Loucy (cell line): ENCODE measurements at regions not wholly inside any gene's neighbourhood (a gene's known extent, or its start where the extent isn't known, plus 50 kb on each side); places are given as distances from the start of the nearest gene placed in this dataset.

ENCODE experiments used
- H2AFZ ChIP-seq: fragments of 200-600 bp; sonication (generic); 2 replicates; pipeline ENCODE4 v1.6.0; 2016; ENCODE audit warnings: antibody characterized with exemption, mild to moderate bottlenecking, low read length, moderate library complexity
- H3F3A ChIP-seq: fragments of 200-600 bp; 2 replicates; pipeline ENCODE4 v1.6.0; 2016; ENCODE audit warnings: antibody characterized with exemption, low read depth, mild to moderate bottlenecking
- H3K27me3 ChIP-seq: fragments of 200-600 bp; sonication (generic); 2 replicates; pipeline ENCODE4 v1.6.1; 2014; ENCODE audit warnings: low read length, mild to moderate bottlenecking; ENCODE audit not compliant: insufficient read depth, poor library complexity, severe bottlenecking
- H3K36me3 ChIP-seq: fragments of 200-600 bp; sonication (generic); 2 replicates; pipeline ENCODE4 v1.6.1; 2016; ENCODE audit warnings: low read length; ENCODE audit not compliant: insufficient read depth
- H3K4me1 ChIP-seq: fragments of 200-600 bp; sonication (generic); 2 replicates; pipeline ENCODE4 v1.5.1; 2014; ENCODE audit warnings: low read length, mild to moderate bottlenecking; ENCODE audit not compliant: insufficient read depth, poor library complexity, severe bottlenecking
- H3K4me2 ChIP-seq: fragments of 200-600 bp; sonication (generic); 2 replicates; pipeline ENCODE4 v1.6.0; 2014; ENCODE audit warnings: antibody characterized with exemption, low read length, low read depth, mild to moderate bottlenecking; ENCODE audit not compliant: poor library complexity, severe bottlenecking
- H3K4me3 ChIP-seq: fragments of 200-600 bp; sonication (generic); 2 replicates; pipeline ENCODE4 v1.5.1; 2014; ENCODE audit warnings: low read length, mild to moderate bottlenecking, mixed read lengths; ENCODE audit not compliant: poor library complexity, severe bottlenecking
- H3K79me2 ChIP-seq: fragments of 200-600 bp; sonication (generic); 2 replicates; pipeline ENCODE4 v1.6.1; 2014; ENCODE audit warnings: low read length; ENCODE audit not compliant: insufficient read depth
- H3K9ac ChIP-seq: fragments of 200-600 bp; sonication (generic); 2 replicates; pipeline ENCODE4 v1.6.0; 2014; ENCODE audit warnings: mild to moderate bottlenecking, low read depth, low read length, moderate library complexity; ENCODE audit not compliant: poor library complexity, severe bottlenecking
- H3K9me2 ChIP-seq: fragments of 200-600 bp; sonication (generic); replicated peaks from 2 replicates; pipeline ENCODE4 v1.6.1; 2016; ENCODE audit warnings: low read depth, low read length, mixed read lengths
- H3K9me3 ChIP-seq: fragments of 200-600 bp; sonication (generic); 2 replicates; pipeline ENCODE4 v1.6.1; 2014; ENCODE audit warnings: mild to moderate bottlenecking, antibody characterized with exemption, low read length, low read depth; ENCODE audit not compliant: insufficient read depth
- H4K20me1 ChIP-seq: fragments of 200-600 bp; sonication (generic); 2 replicates; pipeline ENCODE4 v1.6.0; 2014; ENCODE audit warnings: antibody characterized with exemption, low read length, mild to moderate bottlenecking; ENCODE audit not compliant: insufficient read depth, poor library complexity, severe bottlenecking
- EZH2phosphoT487 ChIP-seq: fragments of 200-600 bp; IDR thresholded peaks from 2 replicates; pipeline ENCODE4 v1.6.1; 2018; ENCODE audit warnings: antibody characterized with exemption, mild to moderate bottlenecking, moderate library complexity, borderline replicate concordance
- TF ChIP-seq, protein P1 (sequence below): fragments of 200-600 bp; sonication (generic); conservative IDR thresholded peaks from 2 replicates; pipeline ENCODE4 v1.5.1; 2014; ENCODE audit warnings: mild to moderate bottlenecking, antibody characterized with exemption, low read length

DNA sequence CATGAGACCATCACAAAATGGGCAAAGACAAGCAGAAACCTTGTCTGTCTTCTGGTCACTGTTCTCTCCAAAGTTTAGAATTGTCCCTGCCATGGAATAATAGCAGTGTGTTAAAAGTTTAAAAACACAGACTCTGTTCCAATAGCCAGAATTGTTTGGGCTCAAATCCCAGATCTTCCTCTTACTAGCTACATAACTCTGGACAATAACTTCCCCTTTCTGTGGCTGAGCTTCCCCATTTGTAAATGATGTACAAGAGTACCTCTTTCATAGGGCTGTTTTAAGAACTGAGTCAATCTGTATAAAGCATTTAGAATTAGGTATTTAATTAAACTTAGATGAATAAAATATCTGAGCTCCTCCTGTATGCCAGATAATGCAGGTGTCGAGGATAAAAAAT lies 623.0 kb downstream of the NTRK3 start:
- H3K4me3 ChIP-seq = no peak overlapping the region
- no peaks in the 10 kb centered on the region for H3K27me3 ChIP-seq
- no peaks in the 10 kb centered on the region for H3F3A ChIP-seq
- no peak overlapping the region for H3K4me2 ChIP-seq
- no peaks in the 10 kb centered on the region for H3K36me3 ChIP-seq
- H4K20me1 ChIP-seq = no peaks in the 10 kb centered on the region
- no peaks in the 10 kb centered on the region for H3K9me2 ChIP-seq
- no peaks in the 10 kb centered on the region for H3K79me2 ChIP-seq
- H3K9ac ChIP-seq = no peak overlapping the region
- H3K9me3 ChIP-seq = no peaks in the 10 kb centered on the region
- no peak for TF ChIP-seq EZH2phosphoT487
- TF ChIP-seq, protein P1, sequence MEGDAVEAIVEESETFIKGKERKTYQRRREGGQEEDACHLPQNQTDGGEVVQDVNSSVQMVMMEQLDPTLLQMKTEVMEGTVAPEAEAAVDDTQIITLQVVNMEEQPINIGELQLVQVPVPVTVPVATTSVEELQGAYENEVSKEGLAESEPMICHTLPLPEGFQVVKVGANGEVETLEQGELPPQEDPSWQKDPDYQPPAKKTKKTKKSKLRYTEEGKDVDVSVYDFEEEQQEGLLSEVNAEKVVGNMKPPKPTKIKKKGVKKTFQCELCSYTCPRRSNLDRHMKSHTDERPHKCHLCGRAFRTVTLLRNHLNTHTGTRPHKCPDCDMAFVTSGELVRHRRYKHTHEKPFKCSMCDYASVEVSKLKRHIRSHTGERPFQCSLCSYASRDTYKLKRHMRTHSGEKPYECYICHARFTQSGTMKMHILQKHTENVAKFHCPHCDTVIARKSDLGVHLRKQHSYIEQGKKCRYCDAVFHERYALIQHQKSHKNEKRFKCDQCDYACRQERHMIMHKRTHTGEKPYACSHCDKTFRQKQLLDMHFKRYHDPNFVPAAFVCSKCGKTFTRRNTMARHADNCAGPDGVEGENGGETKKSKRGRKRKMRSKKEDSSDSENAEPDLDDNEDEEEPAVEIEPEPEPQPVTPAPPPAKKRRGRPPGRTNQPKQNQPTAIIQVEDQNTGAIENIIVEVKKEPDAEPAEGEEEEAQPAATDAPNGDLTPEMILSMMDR = no peak
- H2AFZ ChIP-seq = no peak overlapping the region
- no peaks in the 10 kb centered on the region for H3K4me1 ChIP-seq

DNA sequence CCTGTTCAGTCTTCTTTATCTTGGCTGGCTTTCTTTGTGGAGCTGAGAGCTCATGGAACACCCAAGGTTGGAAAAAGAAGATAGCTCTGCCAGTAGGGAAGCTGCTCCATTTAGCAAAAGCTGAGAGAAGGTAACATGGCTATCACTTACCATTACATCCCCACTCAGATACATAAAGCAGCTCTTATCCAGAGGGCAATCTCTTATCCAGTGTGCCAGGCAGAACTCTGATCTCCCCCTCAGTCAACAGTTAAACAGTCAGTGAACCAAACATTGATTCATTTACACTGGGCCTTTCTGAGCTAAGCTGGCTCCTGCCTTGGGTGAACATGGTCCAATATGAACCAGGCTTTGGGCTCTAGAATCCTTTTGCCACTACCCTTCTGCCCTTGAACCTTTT lies 624.2 kb downstream of the NTRK3 start:
- Histone ChIP-seq H3K79me2 (no peaks in the 10 kb centered on the region), H3K4me2 (no peak overlapping the region), H3K27me3 (no peaks in the 10 kb centered on the region), H3F3A (no peaks in the 10 kb centered on the region), H3K9me3 (no peaks in the 10 kb centered on the region), H3K4me1 (no peaks in the 10 kb centered on the region), H4K20me1 (no peaks in the 10 kb centered on the region), H3K9me2 (no peaks in the 10 kb centered on the region), H3K9ac (no peak overlapping the region), H3K36me3 (no peaks in the 10 kb centered on the region), H3K4me3 (no peak overlapping the region), H2AFZ (no peak overlapping the region)
- TF ChIP-seq, protein P1 = no peak
- no peak for TF ChIP-seq EZH2phosphoT487

GRCh38 chr15:87631775-87632174 lies 624.8 kb downstream of the NTRK3 start:
- H3K79me2 ChIP-seq = no peaks in the 10 kb centered on the region
- H3F3A ChIP-seq = no peaks in the 10 kb centered on the region
- H3K9me3 ChIP-seq = no peaks in the 10 kb centered on the region
- H3K27me3 ChIP-seq = no peaks in the 10 kb centered on the region
- no peaks in the 10 kb centered on the region for H3K4me1 ChIP-seq
- no peak overlapping the region for H3K4me3 ChIP-seq
- no peaks in the 10 kb centered on the region for H4K20me1 ChIP-seq
- H3K9me2 ChIP-seq = no peaks in the 10 kb centered on the region
- no peak overlapping the region for H2AFZ ChIP-seq
- H3K36me3 ChIP-seq = no peaks in the 10 kb centered on the region
- H3K4me2 ChIP-seq = no peak overlapping the region
- no peak overlapping the region for H3K9ac ChIP-seq
- TF ChIP-seq EZH2phosphoT487 = no peak
- TF ChIP-seq, protein P1 = no peak
